ENCODE measurements at regions not wholly inside any gene's neighbourhood (a gene's known extent, or its start where the extent isn't known, plus 50 kb on each side); places are given as distances from the start of the nearest gene placed in this dataset.
"Not testable (repeated sequence)": the region's sequence is repeated elsewhere in the genome, so short reads cannot be mapped to it uniquely, and the experiment has no call there.

- DNase-seq = no peak
Measured at GRCh38 chr4:91653067-91653466, 650.7 kb upstream of the GRID2 start.

- DNase-seq = no peak
Measured at GRCh38 chr4:91681091-91681490, 622.7 kb upstream of the GRID2 start.

- no peak for DNase-seq
Measured at GRCh38 chr4:91681544-91681943, 622.2 kb upstream of the GRID2 start.

- DNase-seq = no peak
Measured at GRCh38 chr4:91684955-91685354, 618.8 kb upstream of the GRID2 start.

GRCh38 chr4:91688413-91688812 lies 615.4 kb upstream of the GRID2 start:
- no peak for DNase-seq

GRCh38 chr4:91699691-91700090 lies 604.1 kb upstream of the GRID2 start:
- DNase-seq = not testable (repeated sequence)

GRCh38 chr4:91729851-91730250 lies 573.9 kb upstream of the GRID2 start:
- DNase-seq = no peak

- no peak for DNase-seq
Measured at GRCh38 chr4:91734682-91735081, 569.1 kb upstream of the GRID2 start.

GRCh38 chr4:91738831-91739230 lies 564.9 kb upstream of the GRID2 start:
- DNase-seq = not testable (repeated sequence)

- no peak for DNase-seq
Measured at GRCh38 chr4:91746551-91746950, 557.2 kb upstream of the GRID2 start.

- no peak for DNase-seq
Measured at GRCh38 chr4:91751961-91752360, 551.8 kb upstream of the GRID2 start.

- no peak for DNase-seq
Measured at GRCh38 chr4:91754716-91755115, 549.0 kb upstream of the GRID2 start.

- DNase-seq = no peak
Measured at GRCh38 chr4:91758487-91758886, 545.3 kb upstream of the GRID2 start.

- DNase-seq = no peak
Measured at GRCh38 chr4:91764085-91764484, 539.7 kb upstream of the GRID2 start.

GRCh38 chr4:91769912-91770311 lies 533.9 kb upstream of the GRID2 start:
- DNase-seq = no peak

- not testable (repeated sequence) for DNase-seq
Measured at GRCh38 chr4:91791631-91792030, 512.1 kb upstream of the GRID2 start.

GRCh38 chr4:91795947-91796346 lies 507.8 kb upstream of the GRID2 start:
- no peak for DNase-seq

GRCh38 chr4:91812319-91812718 lies 491.4 kb upstream of the GRID2 start:
- no peak for DNase-seq

GRCh38 chr4:91824773-91825172 lies 479.0 kb upstream of the GRID2 start:
- no peak for DNase-seq

GRCh38 chr4:91826186-91826585 lies 477.6 kb upstream of the GRID2 start:
- no peak for DNase-seq

GRCh38 chr4:91827914-91828313 lies 475.9 kb upstream of the GRID2 start:
- DNase-seq = no peak

GRCh38 chr4:91829531-91829930 lies 474.2 kb upstream of the GRID2 start:
- DNase-seq = no peak

- no peak for DNase-seq
Measured at GRCh38 chr4:91830681-91831395, 472.9 kb upstream of the GRID2 start.

GRCh38 chr4:91837608-91838029 lies 466.1 kb upstream of the GRID2 start:
- DNase-seq = no peak

- DNase-seq = no peak
Measured at GRCh38 chr4:91838181-91838861, 465.4 kb upstream of the GRID2 start.

Measured in NCI-H1092 treated with DMSO at 0.1 percent for 48 hours (cell line).